SU-DHL-6 (cell line): ENCODE measurements at regions not wholly inside any gene's neighbourhood (a gene's known extent, or its start where the extent isn't known, plus 50 kb on each side); places are given as distances from the start of the nearest gene placed in this dataset.

Source experiments
- H2AFZ ChIP-seq: fragments of 200-600 bp; sonication (generic); 2 replicates; pipeline ENCODE4 v1.6.1; 2014; ENCODE audit warnings: low read depth, mild to moderate bottlenecking, moderate library complexity, mixed read lengths, antibody characterized with exemption, low read length; ENCODE audit not compliant: severe bottlenecking
- H3F3A ChIP-seq: fragments of 200-600 bp; shearing (Covaris generic); 2 replicates; pipeline ENCODE4 v1.6.0; 2016; ENCODE audit warnings: antibody characterized with exemption, mild to moderate bottlenecking; ENCODE audit not compliant: insufficient read depth
- H3K27ac ChIP-seq: fragments of 200-600 bp; sonication (generic); 2 replicates; pipeline ENCODE4 v1.5.1; 2016; ENCODE audit warnings: low read depth, mild to moderate bottlenecking, low read length, moderate library complexity, mixed read lengths
- H3K27me3 ChIP-seq: fragments of 200-600 bp; sonication (generic), shearing (Covaris generic); 2 replicates; pipeline ENCODE4 v1.6.0; 2014; ENCODE audit warnings: mild to moderate bottlenecking, low read length
- H3K36me3 ChIP-seq: fragments of 200-600 bp; sonication (generic); 2 replicates; pipeline ENCODE4 v1.6.1; 2014; ENCODE audit warnings: mild to moderate bottlenecking, low read length, mixed read lengths
- H3K4me2 ChIP-seq: fragments of 300-600, 200-600 bp; shearing (Covaris generic), sonication (generic); 2 replicates; pipeline ENCODE4 v1.6.0; 2014; ENCODE audit warnings: low read length, low read depth, mild to moderate bottlenecking; ENCODE audit not compliant: poor library complexity, severe bottlenecking
- H3K4me3 ChIP-seq: fragments of 200-600 bp; sonication (generic); 2 replicates; pipeline ENCODE4 v1.5.1; 2014; ENCODE audit warnings: antibody characterized with exemption, low read length, mild to moderate bottlenecking, mixed read lengths; ENCODE audit not compliant: insufficient read depth, poor library complexity, severe bottlenecking
- H3K79me2 ChIP-seq: fragments of 200-600 bp; sonication (generic); 2 replicates; pipeline ENCODE4 v1.6.1; 2014; ENCODE audit warnings: mild to moderate bottlenecking, low read length, moderate library complexity; ENCODE audit not compliant: insufficient read depth
- H3K9ac ChIP-seq: fragments of 200-600 bp; sonication (generic); 2 replicates; pipeline ENCODE4 v1.7.0; 2014; ENCODE audit warnings: mild to moderate bottlenecking, low read length
- H3K9me2 ChIP-seq: fragments of 200-600 bp; sonication (generic); replicated peaks from 2 replicates; pipeline ENCODE4 v1.6.1; 2014; ENCODE audit warnings: low read length; ENCODE audit not compliant: insufficient read depth
- H3K9me3 ChIP-seq: fragments of 200-600 bp; sonication (generic); 2 replicates; pipeline ENCODE4 v1.6.1; 2014; ENCODE audit warnings: low read length, mixed read lengths; ENCODE audit not compliant: insufficient read depth
- H4K20me1 ChIP-seq: fragments of 200-600 bp; sonication (generic); 2 replicates; pipeline ENCODE4 v1.6.1; 2014; ENCODE audit warnings: low read depth, mild to moderate bottlenecking, antibody characterized with exemption, low read length, moderate library complexity, mixed read lengths
- CTCF ChIP-seq: fragments of 200-600 bp; sonication (generic); IDR thresholded peaks from one replicate; pipeline ENCODE4 v1.5.1; 2017; ENCODE audit warnings: antibody characterized with exemption, mild to moderate bottlenecking, low read length, moderate library complexity; ENCODE audit not compliant: insufficient read depth, poor library complexity, severe bottlenecking
- EZH2phosphoT487 ChIP-seq: fragments of 200-600 bp; sonication (generic), shearing (Covaris generic); conservative IDR thresholded peaks from 2 replicates; pipeline ENCODE4 v1.6.1; 2018; ENCODE audit warnings: mild to moderate bottlenecking, antibody characterized with exemption, low read length, moderate library complexity, mixed read lengths

- no peaks in the 10 kb centered on the region for H3K36me3 ChIP-seq
- no peak overlapping the region for H3K4me2 ChIP-seq
- no peaks in the 10 kb centered on the region for H3K9me2 ChIP-seq
- H3K4me3 ChIP-seq, result no peak overlapping the region
- H2AFZ ChIP-seq, result no peak overlapping the region
- no peaks in the 10 kb centered on the region for H4K20me1 ChIP-seq
- no peak overlapping the region for H3K9ac ChIP-seq
- H3K27me3 ChIP-seq, result no peaks in the 10 kb centered on the region
- H3K79me2 ChIP-seq, result no peaks in the 10 kb centered on the region
- no peak overlapping the region for H3K27ac ChIP-seq
- H3F3A ChIP-seq, result no peaks in the 10 kb centered on the region
- no peak for TF ChIP-seq CTCF
- no peak for TF ChIP-seq EZH2phosphoT487
- H3K9me3 ChIP-seq, result no peaks in the 10 kb centered on the region
Measured at GRCh38 chr3:166296179-166296783, 459.1 kb upstream of the BCHE start.

GRCh38 chr3:166291186-166291955 is 454.1 kb upstream of the BCHE start:
- TF ChIP-seq CTCF, result no peak
- no peak for TF ChIP-seq EZH2phosphoT487
- Histone ChIP-seq H3K27ac (no peak overlapping the region), H3K79me2 (no peaks in the 10 kb centered on the region), H3K36me3 (no peaks in the 10 kb centered on the region), H4K20me1 (no peaks in the 10 kb centered on the region), H3K9me2 (no peaks in the 10 kb centered on the region), H3K4me2 (no peak overlapping the region), H3K9ac (no peak overlapping the region), H3K9me3 (no peaks in the 10 kb centered on the region), H3F3A (no peaks in the 10 kb centered on the region), H3K4me3 (no peak overlapping the region), H2AFZ (peak overlapping the region; percentile 31), H3K27me3 (no peaks in the 10 kb centered on the region)

GRCh38 chr3:166285001-166285400 is 447.8 kb upstream of the BCHE start:
- Histone ChIP-seq H3F3A (no peaks in the 10 kb centered on the region), H3K36me3 (no peaks in the 10 kb centered on the region), H3K9me2 (no peaks in the 10 kb centered on the region), H3K9me3 (no peaks in the 10 kb centered on the region), H3K4me2 (no peak overlapping the region), H3K27ac (no peak overlapping the region), H3K27me3 (no peaks in the 10 kb centered on the region), H3K4me3 (no peak overlapping the region), H2AFZ (no peak overlapping the region), H4K20me1 (no peaks in the 10 kb centered on the region), H3K79me2 (no peaks in the 10 kb centered on the region), H3K9ac (no peak overlapping the region)
- TF ChIP-seq CTCF (no peak), EZH2phosphoT487 (no peak)
